NOMO-1 treated with DMSO at 0.1 percent for 48 hours (cell line): ENCODE measurements at regions not wholly inside any gene's neighbourhood (a gene's known extent, or its start where the extent isn't known, plus 50 kb on each side); places are given as distances from the start of the nearest gene placed in this dataset.

Source experiments
- DNase-seq: peaks from one replicate; lab custom pipeline; 2025; ENCODE audit not compliant: unreplicated experiment; lab: John Stamatoyannopoulos, UW

GRCh38 chr15:70355275-70355795, 257.6 kb upstream of the TLE3 start:
- DNase-seq: no peak

- DNase-seq: no peak
Observed at GRCh38 chr15:70354346-70354905, 256.7 kb upstream of the TLE3 start.

- DNase-seq: no peak
Observed at GRCh38 chr15:70353606-70354345, 256.1 kb upstream of the TLE3 start.

GRCh38 chr15:70351941-70352774, 254.4 kb upstream of the TLE3 start:
- no peak for DNase-seq

- DNase-seq: no peak
Observed at GRCh38 chr15:70351391-70351790, 253.7 kb upstream of the TLE3 start.

- DNase-seq: peak; percentile 91
Observed at GRCh38 chr15:70348581-70349344, 251.0 kb upstream of the TLE3 start.

- DNase-seq: no peak
Observed at GRCh38 chr15:70348226-70348543, 250.5 kb upstream of the TLE3 start.

- no peak for DNase-seq
Observed at GRCh38 chr15:70347321-70348225, 249.9 kb upstream of the TLE3 start.

GRCh38 chr15:70345251-70346019, 247.7 kb upstream of the TLE3 start:
- DNase-seq: no peak

GRCh38 chr15:70344666-70345065, 246.9 kb upstream of the TLE3 start:
- no peak for DNase-seq

- no peak for DNase-seq
Observed at GRCh38 chr15:70343961-70344621, 246.4 kb upstream of the TLE3 start.

GRCh38 chr15:70342554-70343548, 245.1 kb upstream of the TLE3 start:
- no peak for DNase-seq

- no peak for DNase-seq
Observed at GRCh38 chr15:70342141-70342540, 244.4 kb upstream of the TLE3 start.

GRCh38 chr15:70341566-70341965, 243.8 kb upstream of the TLE3 start:
- no peak for DNase-seq

GRCh38 chr15:70340494-70340870, 242.8 kb upstream of the TLE3 start:
- DNase-seq: no peak

- peak; percentile 95 for DNase-seq
Observed at GRCh38 chr15:70339571-70340493, 242.1 kb upstream of the TLE3 start.
